Nephron progenitor cell (in vitro differentiated cells): ENCODE measurements at regions not wholly inside any gene's neighbourhood (a gene's known extent, or its start where the extent isn't known, plus 50 kb on each side); places are given as distances from the start of the nearest gene placed in this dataset.

Source experiments
- DNase-seq: peaks from one replicate; pipeline ENCODE4 v3.0.0; 2021
- H3K27ac Mint-ChIP-seq: 2 replicates; pipeline ENCODE4 v1.8.0; 2021; ENCODE audit warnings: mild to moderate bottlenecking, moderate library complexity, mixed read lengths
- H3K27me3 Mint-ChIP-seq: 2 replicates; pipeline ENCODE4 v1.8.0; 2021; ENCODE audit warnings: mild to moderate bottlenecking, low read depth, mixed read lengths; ENCODE audit not compliant: poor library complexity
- H3K36me3 Mint-ChIP-seq: 2 replicates; pipeline ENCODE4 v1.8.0; 2021; ENCODE audit warnings: low read depth, mixed read lengths
- H3K4me1 Mint-ChIP-seq: 2 replicates; pipeline ENCODE4 v1.8.0; 2021; ENCODE audit warnings: mixed read lengths
- H3K4me3 Mint-ChIP-seq: 2 replicates; pipeline ENCODE4 v1.8.0; 2021; ENCODE audit warnings: mild to moderate bottlenecking, moderate library complexity, mixed read lengths
- H3K9me3 Mint-ChIP-seq: 2 replicates; pipeline ENCODE4 v1.8.0; 2021; ENCODE audit warnings: mild to moderate bottlenecking, moderate library complexity, mixed read lengths
- TF ChIP-seq, protein P1 (sequence below): fragments of 200-600 bp; sonication (generic); IDR thresholded peaks from 2 replicates; pipeline ENCODE4 v1.5.0; 2021; ENCODE audit warnings: antibody characterized with exemption

DNA sequence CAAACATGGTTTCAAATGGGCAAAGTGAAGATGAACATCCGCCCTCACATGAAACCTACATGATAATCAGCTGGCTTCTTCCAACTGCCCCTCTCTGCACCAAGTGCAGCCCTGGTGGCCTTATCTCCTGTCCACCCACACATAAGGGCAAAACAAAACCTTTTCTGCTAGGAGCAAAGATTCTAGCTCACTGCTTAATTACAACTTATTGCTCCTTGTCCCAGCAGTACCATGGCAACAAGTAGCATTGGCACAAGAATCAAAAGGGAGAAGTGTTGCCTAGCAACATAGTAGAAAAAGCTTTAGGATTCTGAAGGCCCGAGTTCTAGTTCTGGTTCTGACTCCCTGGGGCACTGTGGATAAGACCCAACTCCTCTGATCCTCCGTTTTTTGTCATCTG, 68.7 kb upstream of the BMAL1 start:
- Mint-ChIP-seq H3K9me3 (no peaks in the 10 kb centered on the region), H3K36me3 (no peaks in the 10 kb centered on the region), H3K27ac (no peak overlapping the region), H3K4me1 (peaks cover 29% of the 10 kb centered on the region), H3K27me3 (peaks cover 6% of the 10 kb centered on the region), H3K4me3 (no peak overlapping the region)
- TF ChIP-seq, protein P1, sequence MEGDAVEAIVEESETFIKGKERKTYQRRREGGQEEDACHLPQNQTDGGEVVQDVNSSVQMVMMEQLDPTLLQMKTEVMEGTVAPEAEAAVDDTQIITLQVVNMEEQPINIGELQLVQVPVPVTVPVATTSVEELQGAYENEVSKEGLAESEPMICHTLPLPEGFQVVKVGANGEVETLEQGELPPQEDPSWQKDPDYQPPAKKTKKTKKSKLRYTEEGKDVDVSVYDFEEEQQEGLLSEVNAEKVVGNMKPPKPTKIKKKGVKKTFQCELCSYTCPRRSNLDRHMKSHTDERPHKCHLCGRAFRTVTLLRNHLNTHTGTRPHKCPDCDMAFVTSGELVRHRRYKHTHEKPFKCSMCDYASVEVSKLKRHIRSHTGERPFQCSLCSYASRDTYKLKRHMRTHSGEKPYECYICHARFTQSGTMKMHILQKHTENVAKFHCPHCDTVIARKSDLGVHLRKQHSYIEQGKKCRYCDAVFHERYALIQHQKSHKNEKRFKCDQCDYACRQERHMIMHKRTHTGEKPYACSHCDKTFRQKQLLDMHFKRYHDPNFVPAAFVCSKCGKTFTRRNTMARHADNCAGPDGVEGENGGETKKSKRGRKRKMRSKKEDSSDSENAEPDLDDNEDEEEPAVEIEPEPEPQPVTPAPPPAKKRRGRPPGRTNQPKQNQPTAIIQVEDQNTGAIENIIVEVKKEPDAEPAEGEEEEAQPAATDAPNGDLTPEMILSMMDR: no peak
- no peak for DNase-seq

DNA sequence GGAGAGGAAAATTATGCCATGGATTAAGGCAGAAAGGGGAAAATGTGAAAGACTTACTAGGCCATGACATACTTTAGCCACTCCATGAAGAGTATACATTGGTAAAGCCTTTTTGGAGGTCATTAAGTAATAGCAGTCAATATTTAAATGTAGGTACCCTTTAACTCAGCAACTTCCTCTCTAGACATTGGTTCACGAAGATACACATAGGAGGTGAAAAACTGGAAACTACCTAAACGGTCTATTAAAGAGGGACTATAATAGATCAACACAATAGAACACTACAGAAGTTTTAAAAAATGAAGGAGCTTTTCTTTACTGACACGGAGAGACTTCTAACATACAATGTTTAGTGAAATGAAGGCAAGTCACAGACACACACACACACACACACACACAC, 68.2 kb upstream of the BMAL1 start:
- Mint-ChIP-seq H3K9me3 (no peaks in the 10 kb centered on the region), H3K4me1 (peaks cover 31% of the 10 kb centered on the region), H3K36me3 (no peaks in the 10 kb centered on the region), H3K27ac (no peak overlapping the region), H3K27me3 (peaks cover 5% of the 10 kb centered on the region), H3K4me3 (no peak overlapping the region)
- no peak for DNase-seq
- TF ChIP-seq, protein P1: no peak

DNA sequence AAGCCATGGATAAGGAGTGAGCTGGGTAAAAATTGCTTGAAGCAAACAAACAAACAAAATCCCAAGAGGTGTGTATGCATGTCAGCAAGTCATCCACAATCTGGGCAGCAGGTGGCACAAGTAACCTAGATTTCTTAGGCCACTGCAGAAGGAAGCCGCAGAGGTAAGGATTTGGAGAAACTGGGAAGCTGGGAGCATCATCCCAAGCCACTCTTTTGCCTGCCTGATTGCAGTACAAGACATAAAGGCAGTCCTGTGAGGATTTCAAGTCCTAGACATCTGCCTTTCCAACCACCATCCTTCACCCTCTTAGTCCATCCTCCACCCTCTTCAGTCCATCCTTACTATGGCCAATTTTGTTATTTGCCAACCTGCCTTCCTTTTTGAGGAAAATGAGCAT, 67.2 kb upstream of the BMAL1 start:
- peaks cover 34% of the 10 kb centered on the region for H3K4me1 Mint-ChIP-seq
- H3K27me3 Mint-ChIP-seq: peaks cover 5% of the 10 kb centered on the region
- H3K4me3 Mint-ChIP-seq: no peak overlapping the region
- TF ChIP-seq, protein P1: peak; percentile 60
- DNase-seq: peak; percentile 52
- H3K9me3 Mint-ChIP-seq: no peaks in the 10 kb centered on the region
- no peaks in the 10 kb centered on the region for H3K36me3 Mint-ChIP-seq
- H3K27ac Mint-ChIP-seq: no peak overlapping the region

DNA sequence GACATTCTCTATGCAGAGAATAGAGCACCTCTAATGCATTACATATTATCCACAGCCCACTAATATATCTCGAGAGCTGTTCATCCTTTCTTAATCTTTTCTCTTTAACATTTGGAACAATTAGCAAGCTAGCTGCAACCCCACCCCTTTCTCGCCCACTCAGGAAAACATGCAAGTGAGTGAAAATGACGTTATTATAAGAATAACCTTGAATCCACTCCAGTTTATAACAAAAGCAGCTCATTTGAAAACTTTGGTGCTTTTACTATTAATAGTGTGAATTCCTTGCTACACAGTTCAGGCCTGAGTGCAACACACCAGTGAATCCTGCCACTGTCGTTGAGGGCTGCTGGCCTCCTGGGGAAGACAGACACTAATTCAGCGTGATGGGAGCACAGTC, 63.3 kb upstream of the BMAL1 start:
- H3K36me3 Mint-ChIP-seq: no peaks in the 10 kb centered on the region
- TF ChIP-seq, protein P1: no peak
- H3K4me3 Mint-ChIP-seq: no peak overlapping the region
- no peak for DNase-seq
- no peaks in the 10 kb centered on the region for H3K9me3 Mint-ChIP-seq
- H3K4me1 Mint-ChIP-seq: peaks cover 10% of the 10 kb centered on the region
- H3K27ac Mint-ChIP-seq: no peak overlapping the region
- H3K27me3 Mint-ChIP-seq: peaks cover 6% of the 10 kb centered on the region

DNA sequence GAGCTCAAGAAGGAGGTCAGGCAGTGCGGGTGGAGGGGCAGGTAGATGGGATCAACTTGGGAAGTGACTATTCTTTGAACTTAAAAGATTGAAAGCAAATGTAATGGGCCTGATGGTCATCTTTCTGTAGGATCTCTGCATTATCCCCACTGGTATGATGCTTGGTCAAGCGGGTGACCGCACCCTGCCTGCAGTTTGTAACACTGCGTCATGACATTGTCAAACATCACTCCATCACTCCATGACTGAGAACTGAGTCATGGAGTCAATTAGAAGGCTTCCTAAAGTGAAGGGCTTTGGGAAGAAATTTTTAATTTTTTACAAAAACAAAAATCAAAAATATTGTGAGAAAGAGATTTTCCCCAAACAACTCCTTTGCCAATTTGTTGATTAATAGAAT, 62.4 kb upstream of the BMAL1 start:
- Mint-ChIP-seq H3K4me3 (no peak overlapping the region), H3K4me1 (peaks cover 10% of the 10 kb centered on the region), H3K27ac (no peak overlapping the region), H3K36me3 (no peaks in the 10 kb centered on the region), H3K9me3 (no peaks in the 10 kb centered on the region), H3K27me3 (peaks cover 6% of the 10 kb centered on the region)
- DNase-seq: no peak
- TF ChIP-seq, protein P1: no peak

DNA sequence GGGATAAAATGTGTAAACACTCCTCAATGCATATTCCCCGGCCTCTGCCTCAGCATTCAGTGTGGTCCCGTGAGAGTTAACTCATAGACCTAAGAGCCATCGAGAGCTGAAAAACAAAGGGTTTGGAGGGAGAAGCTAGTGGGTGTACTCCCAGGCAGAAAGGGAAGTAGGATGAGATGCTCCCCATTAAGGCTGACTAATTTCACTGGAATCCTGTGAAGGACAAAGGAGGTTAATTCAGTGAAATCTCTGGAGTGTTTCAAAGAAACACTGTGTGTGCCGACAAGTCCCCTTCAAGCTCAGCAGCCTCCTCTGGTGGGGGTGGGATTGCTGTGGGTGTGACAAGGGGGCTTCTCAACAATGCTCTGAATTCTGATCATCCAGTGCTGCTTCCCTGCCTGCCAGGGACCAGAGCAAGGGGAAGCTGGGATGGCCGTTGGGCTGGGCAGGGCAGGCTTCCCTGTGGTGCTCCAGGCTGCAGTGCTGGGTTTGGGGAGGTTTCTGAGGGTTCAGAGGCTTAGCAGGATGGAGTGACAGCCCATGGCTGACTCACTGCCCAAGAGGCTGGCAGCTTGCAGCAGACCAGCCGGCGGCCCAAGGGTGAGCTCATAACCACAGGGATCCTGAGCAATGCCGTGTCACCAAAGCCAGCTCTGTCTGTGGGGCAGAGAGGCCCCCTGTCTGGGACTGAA, 61.4 kb upstream of the BMAL1 start:
- no peaks in the 10 kb centered on the region for H3K9me3 Mint-ChIP-seq
- peaks cover 16% of the 10 kb centered on the region for H3K4me1 Mint-ChIP-seq
- no peak overlapping the region for H3K4me3 Mint-ChIP-seq
- H3K36me3 Mint-ChIP-seq: no peaks in the 10 kb centered on the region
- no peak overlapping the region for H3K27ac Mint-ChIP-seq
- H3K27me3 Mint-ChIP-seq: peaks cover 9% of the 10 kb centered on the region
- TF ChIP-seq, protein P1: no peak
- no peak for DNase-seq
